Myocyte (in vitro differentiated cells): ENCODE measurements at regions not wholly inside any gene's neighbourhood (a gene's known extent, or its start where the extent isn't known, plus 50 kb on each side); places are given as distances from the start of the nearest gene placed in this dataset.

Experiments
- DNase-seq: peaks from one replicate; pipeline ENCODE4 v3.0.0-alpha.2; 2012; ENCODE audit warnings: low read depth

DNA sequence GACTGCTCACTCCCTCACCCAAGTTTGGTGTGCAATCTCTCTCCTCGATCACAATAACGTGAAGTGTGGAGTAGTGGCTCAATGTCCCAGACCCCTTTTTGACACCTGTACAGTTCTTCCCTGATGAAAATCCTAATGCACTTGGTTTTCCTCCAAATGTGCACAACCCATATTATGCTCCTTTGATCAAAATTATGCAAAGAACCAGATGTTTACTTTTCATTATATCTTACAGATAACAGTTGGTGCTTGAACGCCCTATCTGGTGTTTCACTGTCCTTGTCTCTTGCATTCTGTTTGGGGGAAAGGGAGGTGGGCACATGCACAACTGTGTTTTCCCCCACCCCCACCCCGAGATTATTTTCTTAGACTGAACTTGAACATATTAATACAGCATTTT is 85.0 kb upstream of the CREB1 start:
- DNase-seq, result no peak

DNA sequence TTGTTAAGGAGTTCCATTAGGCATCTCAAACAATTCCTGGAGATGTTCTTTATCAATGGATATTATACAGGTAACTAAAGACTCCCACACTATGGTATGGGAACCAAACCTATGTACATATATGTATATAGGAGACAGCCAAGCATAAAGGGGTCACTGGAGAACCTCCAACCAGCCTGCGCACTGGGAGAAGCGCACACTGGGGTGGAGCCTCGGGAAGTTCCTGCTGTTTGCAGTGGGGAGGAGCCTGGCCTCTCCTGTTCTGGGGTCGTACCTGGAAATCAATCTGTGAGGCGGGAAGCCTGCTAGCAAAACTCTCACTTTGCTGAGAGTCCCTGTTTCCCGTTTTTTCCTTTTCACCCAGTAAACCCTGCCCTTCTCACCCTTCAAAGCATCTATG is 83.1 kb upstream of the CREB1 start:
- no peak for DNase-seq

DNA sequence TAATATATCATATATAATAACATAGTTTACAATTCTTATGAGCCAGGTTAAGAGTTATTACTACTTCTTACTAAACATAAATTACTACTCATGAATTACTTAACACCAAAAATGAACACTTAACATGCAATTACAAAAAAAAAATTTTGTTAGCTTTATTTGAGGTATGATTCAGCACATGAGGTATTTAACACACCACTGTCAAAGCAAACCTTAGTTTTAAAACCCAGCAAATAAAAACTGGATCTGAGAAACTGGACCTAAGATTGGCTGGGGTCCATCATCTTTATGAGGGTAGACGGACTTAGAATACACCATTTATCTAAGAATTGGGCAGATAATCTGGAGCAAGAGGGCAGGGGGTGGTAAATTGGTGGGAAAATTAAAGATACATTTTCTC is 81.8 kb upstream of the CREB1 start:
- DNase-seq, result no peak

DNA sequence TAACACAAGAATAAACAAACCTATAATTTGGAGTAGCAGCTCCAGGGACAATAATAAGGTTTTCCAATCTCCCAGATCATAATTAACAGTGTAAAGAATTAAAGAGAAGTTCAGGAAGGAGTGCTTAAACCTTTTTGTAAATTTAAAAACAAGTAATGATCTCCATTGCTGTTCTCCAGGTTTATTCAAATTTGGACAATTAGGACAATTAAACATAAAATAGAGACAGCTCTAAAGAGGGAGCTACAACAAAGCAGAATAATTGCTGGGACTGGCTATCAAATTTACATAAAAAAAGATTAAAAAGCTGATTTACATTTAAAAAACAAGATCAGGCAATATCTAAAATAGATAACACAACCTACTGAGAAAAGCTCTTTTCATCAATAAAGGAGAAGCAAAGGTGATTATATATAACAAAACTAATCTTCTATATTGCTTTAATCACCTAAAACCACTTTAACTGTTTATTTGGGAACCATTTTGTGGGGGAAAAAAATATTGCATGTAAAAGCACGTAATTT is 80.1 kb upstream of the CREB1 start:
- DNase-seq, result no peak

DNA sequence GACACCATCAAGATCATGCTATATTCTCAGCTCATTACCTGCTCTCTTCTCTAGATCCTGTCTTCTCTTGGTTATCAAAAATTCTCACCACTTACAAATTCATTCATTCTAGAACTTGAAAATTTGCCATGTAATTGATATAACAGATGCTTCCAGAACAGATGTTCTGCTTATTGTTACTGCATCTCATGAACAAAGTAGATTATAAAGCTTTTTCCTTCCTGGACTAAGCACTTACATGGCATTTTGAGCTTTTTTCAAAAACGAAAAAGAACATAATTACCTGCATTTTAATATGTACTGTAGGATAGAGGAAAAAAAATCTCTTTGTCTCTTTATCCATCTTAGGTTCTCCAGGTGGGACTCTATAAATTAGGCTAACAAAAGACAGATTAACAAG is 79.6 kb upstream of the CREB1 start:
- DNase-seq, result no peak

DNA sequence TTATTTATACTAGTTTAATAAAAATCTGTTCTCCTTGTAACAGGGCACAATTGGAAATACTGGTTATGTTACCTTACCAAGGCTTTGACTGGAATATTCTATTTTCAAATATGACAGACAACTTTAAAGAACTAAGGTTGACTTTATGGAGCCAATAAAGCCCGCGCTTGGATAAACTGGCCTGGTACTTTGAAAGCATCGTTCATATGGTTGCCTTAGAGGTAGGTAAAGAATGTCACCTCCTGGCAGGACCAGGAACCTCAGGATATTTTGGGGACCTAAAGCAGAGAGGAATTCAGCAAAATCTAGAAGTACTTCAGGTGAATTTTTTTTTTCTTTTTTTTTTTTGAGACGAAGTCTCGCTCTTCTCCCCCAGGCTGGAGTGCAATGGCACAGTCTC is 71.2 kb upstream of the CREB1 start:
- no peak for DNase-seq

DNA sequence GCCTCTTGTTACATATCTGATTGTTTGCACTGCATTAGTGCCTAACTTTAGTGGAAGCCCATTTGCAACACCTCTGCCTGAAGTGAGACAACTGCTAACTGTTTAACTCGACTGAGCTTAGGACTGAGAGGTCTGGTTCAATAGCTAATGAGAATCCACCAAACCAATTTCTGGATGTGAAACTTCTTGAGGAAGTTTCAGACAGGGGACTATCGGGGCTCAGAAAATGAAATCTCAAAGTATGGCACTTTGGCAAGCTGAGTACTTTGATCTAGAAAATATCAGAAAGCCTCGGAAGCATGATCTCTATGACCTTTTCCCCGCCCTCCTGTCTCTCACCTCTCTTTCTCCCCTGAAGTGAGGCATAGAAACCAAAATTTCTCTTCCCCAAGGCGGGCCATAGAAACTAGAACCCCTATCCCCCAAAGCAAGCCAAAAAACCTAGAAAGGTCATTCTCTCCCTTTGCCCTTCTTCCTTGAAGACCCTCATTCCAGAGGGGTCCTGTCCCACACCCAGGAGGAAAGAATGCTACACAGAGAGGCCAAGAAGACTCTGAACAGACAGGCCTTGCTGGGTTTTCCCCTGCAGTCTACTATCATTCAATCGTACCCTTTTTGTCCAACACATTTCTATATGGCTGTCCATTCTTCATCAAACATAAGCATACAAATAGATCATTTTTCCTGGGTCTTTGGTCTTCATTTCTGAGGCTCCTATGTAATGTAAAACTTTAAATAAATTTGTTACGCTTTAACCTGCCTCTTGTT is 69.6 kb upstream of the CREB1 start:
- no peak for DNase-seq

DNA sequence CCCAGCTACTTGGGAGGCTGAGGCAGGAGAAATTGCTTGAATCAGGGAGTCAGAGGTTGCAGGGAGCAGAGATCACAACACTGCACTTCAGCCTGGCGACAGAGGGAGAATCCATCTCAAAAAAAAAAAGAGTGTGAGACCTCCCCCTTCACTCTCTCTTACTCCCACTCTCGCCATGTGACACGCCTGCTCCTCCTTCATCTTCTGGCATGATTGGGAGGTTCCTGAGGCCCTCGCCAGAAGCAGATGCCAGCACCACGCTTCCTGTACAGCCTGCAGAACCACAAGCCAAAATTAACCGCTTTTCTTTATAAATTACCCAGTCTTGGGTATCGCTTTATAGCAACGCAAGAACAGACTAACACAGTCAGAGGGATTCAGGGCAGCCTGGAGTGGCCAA is 66.3 kb upstream of the CREB1 start:
- no peak for DNase-seq

DNA sequence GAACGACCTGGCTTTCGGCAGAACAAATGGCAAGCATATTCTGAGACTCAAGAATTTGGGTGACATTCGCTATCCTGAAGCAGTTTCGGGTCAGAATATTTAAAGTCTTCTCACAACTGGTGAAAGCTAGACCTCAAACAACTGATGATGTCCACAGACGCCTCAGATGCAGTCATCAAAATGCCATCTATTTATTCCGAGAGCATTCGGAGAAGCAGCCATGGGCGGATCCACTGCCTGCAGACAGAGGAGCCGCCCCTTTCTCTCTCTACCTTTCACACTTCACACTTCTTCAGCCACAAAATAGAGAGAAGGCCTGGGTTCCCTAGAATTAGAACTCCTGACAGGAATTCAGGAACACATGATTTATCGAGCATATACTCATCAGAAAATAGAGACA is 65.8 kb upstream of the CREB1 start:
- no peak for DNase-seq

DNA sequence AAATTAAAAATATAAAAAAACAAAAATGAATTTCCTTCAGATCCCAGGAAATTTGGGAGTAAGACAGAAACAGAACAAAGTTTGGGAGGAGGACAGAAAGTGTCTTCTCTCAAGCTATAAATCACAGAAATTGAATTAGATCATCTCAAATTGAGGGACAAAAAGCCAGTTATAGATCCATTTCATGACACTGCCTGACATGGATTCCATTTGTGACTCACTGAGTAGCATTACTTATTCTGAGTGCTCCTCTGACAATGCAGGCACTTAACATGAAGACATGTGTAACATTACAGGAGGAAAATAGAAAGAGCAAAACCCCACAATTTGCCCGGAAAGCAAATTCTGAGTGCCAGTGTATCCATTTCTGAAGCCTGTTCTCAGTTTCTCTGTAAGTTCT is 63.9 kb upstream of the CREB1 start:
- DNase-seq, result no peak

DNA sequence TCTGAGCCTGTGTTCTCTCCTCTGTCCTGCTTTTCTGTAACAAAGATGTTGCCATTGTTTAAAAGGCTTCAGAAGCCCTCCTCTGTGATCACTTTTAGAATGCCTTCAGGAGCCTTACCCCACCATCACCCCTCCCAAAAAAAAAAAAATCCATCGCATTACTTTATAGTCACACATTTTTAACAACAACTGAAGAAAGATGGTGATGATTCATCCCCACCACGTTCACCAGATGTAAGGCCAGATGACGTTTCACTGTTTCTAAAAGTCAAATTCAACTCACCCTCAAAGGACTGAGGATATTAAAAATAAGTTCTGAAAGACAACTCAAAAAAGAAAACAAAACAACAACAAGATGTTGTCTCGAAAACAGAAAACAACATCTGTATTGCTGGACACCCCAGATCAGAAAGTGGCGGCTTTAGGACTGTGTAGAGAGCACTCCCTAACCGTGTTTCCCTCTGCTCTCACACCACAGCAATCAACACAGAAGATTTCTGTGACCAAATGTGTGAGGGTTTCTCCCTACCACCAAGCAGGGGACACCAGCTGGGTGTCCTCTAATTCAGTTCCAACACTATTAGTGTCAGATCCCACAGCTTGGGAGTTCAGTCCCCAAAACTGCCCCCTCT is 61.9 kb upstream of the CREB1 start:
- DNase-seq, result peak; percentile 42

DNA sequence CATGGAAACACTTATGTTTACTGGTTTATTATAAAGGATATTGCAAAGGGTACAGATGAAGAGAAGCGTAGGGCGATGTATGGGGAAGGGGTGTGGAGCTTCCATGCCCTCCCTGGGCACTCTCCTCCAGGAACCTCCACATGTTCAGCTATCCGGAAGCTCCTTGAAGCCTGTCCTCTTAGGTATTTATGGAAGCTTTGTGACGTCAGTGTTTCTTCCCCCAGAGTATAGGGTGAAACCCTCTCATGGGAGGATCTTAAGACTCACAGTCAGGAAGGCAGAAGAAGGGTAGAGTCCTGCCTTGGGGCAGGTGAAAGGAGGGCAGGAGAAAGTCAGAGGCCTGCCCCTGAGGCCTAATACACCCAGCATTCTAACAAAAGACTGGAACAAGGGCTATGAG is 61.3 kb upstream of the CREB1 start:
- no peak for DNase-seq

DNA sequence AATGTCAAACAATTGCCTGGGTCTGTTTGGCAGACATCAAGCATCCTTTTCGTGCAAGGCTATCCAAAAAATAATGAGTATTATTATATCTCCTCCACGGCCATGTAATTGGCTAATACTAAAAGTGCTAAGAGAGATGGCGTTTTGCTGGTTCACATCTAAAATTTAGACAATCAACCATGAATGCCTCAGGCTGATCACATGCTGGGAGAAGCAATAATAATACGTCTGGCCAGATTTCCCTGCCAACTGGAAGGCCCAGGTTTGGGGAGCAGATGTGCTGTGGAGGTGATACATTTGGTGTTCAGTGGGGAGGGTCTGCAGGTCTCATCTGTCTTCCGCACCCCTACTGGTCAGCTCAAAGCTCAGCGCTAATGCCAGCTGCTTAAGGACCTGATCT is 60.3 kb upstream of the CREB1 start:
- DNase-seq, result no peak

DNA sequence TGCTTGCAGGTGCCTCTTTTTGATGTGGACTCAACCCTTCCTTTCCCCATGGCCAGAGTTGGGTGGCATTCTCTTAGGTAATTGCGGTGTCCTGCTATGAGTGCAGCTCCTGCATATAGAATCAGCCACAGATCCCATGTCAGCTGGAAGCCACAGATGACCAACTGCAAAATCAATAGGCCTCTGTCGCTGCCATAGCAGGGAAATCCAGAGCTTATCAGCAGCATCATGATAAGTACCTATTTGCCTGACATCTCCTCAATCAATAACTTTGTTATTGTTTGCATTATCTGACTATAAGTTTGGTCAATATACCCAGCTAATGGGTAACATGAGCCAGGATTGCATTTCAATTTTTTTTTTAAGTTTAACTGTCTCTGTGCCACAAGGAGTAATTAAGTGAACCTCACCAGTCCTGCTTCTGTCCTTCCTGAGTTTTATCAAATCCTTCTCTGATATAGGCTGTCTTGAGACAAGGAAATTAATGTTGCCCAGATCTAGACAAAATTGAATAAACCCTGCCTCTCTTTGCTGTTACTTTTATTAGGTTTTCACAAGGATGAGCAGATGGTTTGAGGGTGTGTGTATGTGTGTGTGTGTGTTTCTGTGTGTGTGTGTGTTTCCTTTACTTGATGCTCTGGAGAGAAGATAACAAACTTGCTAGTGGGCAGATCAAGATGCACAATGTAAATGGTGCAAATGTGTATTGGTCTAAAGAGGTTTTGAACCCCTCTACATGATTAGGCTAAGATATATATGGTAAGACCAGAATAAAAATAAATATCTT is 59.6 kb upstream of the CREB1 start:
- DNase-seq, result no peak

DNA sequence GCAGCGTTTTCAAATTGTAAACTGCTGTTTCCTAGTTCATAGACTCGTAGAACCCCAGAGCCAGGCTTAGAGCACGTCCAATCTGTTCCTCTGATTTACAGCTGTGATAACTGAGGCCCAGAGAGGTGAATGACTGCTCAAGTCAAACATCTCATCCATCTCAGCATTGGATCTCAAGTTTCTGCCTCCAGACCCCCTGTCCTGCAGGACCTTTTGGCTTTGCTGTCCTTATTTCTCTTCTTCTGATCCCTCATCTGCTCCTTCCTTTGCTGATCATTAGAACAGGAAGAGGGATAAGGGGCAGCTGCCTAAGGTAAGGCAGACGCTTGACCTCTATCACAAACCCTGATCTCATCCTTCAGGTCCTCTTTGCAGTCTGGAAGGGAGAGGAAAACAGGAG is 58.5 kb upstream of the CREB1 start:
- DNase-seq, result no peak

DNA sequence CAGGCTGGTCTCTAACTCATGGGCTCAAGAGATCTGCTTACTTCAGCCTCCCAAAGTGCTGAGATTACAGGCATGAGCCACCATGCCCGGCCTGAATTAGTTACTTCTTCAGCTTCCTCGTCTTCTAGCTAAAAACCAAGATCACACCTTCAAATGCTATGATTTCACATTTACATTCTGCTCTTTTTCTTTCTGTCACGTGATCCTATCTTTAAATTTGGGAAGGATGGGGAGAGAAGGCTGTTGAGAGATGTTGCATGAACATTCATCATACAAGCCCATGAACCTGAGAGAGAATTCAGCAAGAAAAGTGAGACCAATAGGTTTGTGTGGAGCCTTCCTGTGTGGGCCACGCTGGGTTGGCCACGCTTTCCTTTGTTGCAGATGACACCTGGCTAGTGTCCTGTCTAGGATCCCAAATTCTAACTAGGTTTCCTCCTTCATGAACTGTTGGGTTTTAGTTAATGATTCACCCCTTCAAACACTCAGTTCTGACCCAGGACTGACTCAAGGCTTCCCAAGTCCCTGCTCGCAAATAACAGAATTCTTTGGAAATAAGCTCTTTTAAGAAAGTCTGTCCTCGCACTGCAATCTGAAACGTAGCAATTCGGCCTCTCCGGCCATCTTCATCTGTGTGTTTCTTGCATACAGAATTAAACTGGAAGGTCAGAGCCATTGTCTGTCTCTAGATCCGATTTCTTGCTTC is 57.3 kb upstream of the CREB1 start:
- DNase-seq, result no peak

DNA sequence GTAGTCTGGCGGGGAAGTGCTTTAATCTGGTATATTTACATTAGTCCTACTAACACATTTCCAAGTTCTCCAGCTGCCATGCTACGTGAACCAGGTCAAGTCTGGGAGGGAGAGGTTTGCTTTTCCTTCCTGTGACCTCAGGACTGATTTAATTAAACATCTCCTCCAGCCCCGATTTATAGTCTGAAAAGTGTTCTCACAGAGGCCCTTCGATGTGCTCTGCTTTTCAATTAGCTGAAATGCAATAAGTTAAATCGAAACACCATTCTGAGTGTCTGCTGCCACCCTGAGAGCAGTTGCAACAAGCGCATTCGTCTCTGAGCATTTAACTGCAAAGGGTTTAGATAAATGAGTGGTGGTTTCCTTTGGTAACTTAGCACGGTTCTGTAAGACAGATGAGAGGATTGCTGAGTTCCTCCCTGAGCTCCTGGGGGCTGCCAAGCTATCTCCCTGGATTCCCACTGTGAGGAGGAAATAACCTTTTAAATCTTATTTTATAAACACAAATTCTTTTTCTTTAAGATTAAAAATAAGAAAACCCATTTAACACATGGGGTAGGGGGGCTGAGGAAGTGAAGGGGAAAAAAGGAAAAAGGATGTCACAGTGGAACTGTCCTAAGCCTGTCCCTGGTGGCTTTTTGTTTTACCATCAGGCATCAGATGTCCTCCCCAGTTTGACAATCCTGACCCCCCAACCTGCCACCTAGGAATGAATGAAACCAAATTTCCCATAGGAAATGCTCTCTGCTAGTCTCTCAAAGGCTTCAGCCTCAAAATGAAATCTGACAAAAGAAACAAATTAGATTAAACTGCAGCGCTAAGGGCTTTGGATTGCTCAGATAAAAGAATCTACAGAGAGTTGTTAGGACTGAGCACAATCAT is 56.5 kb upstream of the CREB1 start:
- DNase-seq, result peak; percentile 81

DNA sequence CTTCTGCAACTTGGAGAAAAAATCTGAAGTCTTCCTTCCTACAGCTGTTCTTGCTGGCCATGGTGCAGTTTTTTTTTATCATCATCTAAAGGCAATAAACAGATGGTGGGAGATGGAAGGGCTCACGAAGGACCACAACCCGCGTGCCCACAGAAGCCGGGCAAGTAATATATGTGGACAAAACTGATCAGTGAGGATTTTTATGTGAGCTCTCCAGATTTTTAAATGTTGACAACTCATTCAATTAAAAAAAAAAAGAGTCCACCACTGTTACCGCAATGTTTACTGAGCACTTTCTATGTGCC is 55.9 kb upstream of the CREB1 start:
- peak; percentile 19 for DNase-seq

DNA sequence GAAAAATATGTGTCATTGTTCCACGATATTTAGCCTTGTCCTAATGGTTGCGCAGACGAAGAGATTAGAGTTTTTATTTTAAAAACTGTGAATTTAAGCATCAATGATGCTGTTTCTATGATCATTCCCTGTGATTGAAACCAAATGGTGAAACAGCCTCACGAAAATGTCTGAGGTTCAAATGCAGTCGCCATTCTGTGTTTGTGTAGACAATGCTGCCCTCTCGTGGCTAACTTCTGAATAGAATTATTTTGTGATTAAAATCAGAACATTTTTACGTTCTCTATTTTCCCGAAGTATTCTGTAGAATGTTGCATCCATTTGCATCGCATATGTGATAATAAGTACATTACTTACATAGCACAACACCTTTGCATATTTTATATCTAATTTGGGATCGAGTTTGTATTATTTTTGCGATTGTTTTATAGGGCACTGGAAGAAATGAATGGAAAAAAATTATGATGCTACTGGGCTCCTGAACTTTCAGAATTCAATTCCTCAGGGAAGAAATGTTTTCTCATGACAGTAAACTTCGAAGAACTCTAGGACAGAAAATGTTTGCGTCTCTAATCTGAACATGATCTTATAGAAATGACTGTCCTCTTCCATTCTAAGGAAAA is 54.8 kb upstream of the CREB1 start:
- peak; percentile 70 for DNase-seq

DNA sequence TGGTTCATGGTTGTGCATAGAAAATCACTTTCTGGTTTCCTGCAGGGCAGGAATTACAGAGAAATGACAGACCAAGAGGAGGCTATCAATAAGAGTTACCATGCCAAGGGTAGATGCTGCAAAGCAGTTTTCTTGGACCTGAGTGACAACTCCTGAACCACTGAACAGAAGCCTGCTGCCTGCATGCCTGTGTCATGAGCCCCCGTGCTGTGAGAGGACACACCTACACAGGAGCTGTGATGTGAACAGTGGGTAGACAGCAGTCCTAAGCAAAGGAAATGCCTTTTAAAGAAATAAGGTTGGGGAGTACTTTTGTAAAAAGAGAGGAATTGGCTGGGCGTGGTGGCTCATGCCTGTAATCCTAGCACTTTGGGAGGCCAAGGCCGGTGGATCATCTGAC is 54.2 kb upstream of the CREB1 start:
- DNase-seq, result no peak
